ENCODE measurements at regions not wholly inside any gene's neighbourhood (a gene's known extent, or its start where the extent isn't known, plus 50 kb on each side); places are given as distances from the start of the nearest gene placed in this dataset.

DNA sequence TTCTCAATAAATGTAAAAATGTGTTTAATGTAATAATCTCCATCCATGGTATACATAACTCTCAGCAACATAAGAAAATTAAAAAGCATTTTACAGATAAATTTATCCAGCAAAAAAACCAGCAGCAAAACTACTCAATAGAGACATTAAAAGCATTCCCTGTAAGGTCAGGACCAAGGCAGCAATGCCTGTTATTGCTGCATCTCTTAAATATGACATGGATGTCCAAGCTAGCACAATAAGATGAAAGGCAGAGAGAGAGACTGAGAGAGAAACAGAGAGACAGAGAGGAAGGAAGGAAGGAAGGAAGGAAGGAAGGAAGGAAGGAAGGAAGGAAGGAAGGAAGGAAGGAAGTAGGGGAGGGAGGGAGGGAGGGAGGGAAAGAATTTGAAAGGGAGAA lies 289.0 kb upstream of the PAPPA start:
- TF ChIP-seq POLR2A (IDR thresholded peaks at IDR 0.05): no peak
- TF ChIP-seq, protein P1, sequence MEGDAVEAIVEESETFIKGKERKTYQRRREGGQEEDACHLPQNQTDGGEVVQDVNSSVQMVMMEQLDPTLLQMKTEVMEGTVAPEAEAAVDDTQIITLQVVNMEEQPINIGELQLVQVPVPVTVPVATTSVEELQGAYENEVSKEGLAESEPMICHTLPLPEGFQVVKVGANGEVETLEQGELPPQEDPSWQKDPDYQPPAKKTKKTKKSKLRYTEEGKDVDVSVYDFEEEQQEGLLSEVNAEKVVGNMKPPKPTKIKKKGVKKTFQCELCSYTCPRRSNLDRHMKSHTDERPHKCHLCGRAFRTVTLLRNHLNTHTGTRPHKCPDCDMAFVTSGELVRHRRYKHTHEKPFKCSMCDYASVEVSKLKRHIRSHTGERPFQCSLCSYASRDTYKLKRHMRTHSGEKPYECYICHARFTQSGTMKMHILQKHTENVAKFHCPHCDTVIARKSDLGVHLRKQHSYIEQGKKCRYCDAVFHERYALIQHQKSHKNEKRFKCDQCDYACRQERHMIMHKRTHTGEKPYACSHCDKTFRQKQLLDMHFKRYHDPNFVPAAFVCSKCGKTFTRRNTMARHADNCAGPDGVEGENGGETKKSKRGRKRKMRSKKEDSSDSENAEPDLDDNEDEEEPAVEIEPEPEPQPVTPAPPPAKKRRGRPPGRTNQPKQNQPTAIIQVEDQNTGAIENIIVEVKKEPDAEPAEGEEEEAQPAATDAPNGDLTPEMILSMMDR (IDR thresholded peaks at IDR 0.05): no peak
- no peak for DNase-seq
- no peaks in the 10 kb centered on the region for H3K36me3 ChIP-seq
- intact Hi-C loops (cut with DNase I; ENCODE audit: low total_unique reads): no loop called here
- no peaks in the 10 kb centered on the region for H3K27me3 ChIP-seq
- H3K4me1 ChIP-seq: no peaks in the 10 kb centered on the region
- no peak overlapping the region for H3K27ac ChIP-seq
- H3K9me3 ChIP-seq: no peaks in the 10 kb centered on the region
- H3K4me3 ChIP-seq: no peak overlapping the region

DNA sequence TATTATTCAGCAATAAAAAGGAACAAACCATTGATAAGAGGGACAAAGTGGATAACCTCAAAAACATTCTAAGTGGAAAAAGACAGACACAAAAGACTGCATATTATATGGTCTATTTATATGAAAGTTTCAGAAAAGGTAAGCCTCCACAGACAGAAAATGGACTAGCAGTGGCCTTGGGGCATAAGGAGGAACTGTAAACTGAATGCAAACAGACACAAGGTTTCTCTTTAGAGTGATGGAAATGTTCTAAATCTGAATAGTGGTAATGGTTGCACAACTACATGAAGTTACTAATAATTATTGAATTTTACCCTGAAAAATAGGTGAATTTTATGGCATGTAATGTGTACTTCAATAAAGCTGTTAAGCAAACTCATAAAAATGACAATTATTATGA lies 286.3 kb upstream of the PAPPA start:
- Histone ChIP-seq H3K9me3 (no peaks in the 10 kb centered on the region), H3K4me3 (no peak overlapping the region), H3K4me1 (no peaks in the 10 kb centered on the region), H3K27ac (no peak overlapping the region), H3K27me3 (no peaks in the 10 kb centered on the region), H3K36me3 (no peaks in the 10 kb centered on the region)
- no peak for TF ChIP-seq POLR2A (IDR thresholded peaks at IDR 0.05)
- TF ChIP-seq, protein P1 (IDR thresholded peaks at IDR 0.05): no peak
- intact Hi-C loops (cut with DNase I; ENCODE audit: low total_unique reads): no loop called here
- no peak for DNase-seq

DNA sequence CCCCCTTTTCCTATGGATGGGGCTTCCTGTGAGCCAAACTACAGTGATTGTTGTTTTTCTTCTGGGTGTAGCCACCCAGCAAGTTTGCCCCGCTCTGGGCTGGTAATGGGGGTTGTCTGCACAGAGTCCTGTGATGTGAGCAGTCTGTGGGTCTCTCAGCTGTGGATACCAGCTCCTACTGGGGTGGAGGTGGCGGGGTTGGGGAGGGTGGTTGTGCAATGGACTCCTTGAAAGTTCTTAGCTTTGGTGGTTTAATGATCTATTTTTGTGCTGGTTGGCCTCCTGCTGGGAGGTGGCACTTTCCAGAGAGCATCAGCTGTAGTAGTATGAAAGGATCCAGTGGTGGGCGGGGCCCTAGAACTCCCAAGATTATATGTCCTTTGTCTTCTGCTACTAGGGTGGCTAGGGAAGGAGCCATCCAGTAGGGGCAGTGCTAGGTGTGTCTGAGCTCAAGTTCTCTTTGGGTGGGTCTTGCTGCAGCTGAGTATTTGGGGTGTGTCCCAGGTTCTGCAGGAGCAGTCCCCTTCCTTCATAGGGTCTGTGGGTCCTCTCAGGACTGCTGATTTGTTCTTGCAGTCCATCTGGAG lies 275.6 kb upstream of the PAPPA start:
- H3K9me3 ChIP-seq: no peaks in the 10 kb centered on the region
- H3K27me3 ChIP-seq: no peaks in the 10 kb centered on the region
- intact Hi-C loops (cut with DNase I; ENCODE audit: low total_unique reads): no loop called here
- no peak overlapping the region for H3K27ac ChIP-seq
- H3K36me3 ChIP-seq: no peaks in the 10 kb centered on the region
- DNase-seq: no peak
- H3K4me1 ChIP-seq: no peaks in the 10 kb centered on the region
- H3K4me3 ChIP-seq: no peak overlapping the region
- no peak for TF ChIP-seq POLR2A (IDR thresholded peaks at IDR 0.05)
- TF ChIP-seq, protein P1 (IDR thresholded peaks at IDR 0.05): no peak

DNA sequence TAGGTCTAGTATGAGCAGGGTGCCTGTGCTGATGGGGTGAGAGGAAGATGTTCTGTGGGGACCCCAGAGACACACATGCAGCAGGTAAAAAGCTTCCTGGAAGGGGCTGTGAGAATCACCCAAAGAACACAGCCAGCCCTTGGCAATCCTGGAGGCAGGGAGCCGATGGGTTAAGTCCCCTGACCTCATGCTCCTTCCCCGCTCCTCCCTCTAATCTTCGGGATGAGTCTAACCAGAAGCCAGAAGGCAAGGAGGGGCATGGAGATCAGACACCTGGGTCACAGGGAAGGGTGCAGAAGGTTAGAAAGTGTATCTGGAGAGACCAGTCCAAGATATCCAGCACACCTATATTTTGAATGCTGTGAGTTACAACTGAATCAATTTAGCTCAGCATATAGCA lies 274.1 kb upstream of the PAPPA start:
- no peak for DNase-seq
- H3K27ac ChIP-seq: no peak overlapping the region
- H3K9me3 ChIP-seq: no peaks in the 10 kb centered on the region
- H3K27me3 ChIP-seq: no peaks in the 10 kb centered on the region
- no peaks in the 10 kb centered on the region for H3K36me3 ChIP-seq
- no peaks in the 10 kb centered on the region for H3K4me1 ChIP-seq
- intact Hi-C loops (cut with DNase I; ENCODE audit: low total_unique reads): no loop called here
- no peak overlapping the region for H3K4me3 ChIP-seq
- TF ChIP-seq POLR2A (IDR thresholded peaks at IDR 0.05): no peak
- TF ChIP-seq, protein P1 (IDR thresholded peaks at IDR 0.05): no peak

DNA sequence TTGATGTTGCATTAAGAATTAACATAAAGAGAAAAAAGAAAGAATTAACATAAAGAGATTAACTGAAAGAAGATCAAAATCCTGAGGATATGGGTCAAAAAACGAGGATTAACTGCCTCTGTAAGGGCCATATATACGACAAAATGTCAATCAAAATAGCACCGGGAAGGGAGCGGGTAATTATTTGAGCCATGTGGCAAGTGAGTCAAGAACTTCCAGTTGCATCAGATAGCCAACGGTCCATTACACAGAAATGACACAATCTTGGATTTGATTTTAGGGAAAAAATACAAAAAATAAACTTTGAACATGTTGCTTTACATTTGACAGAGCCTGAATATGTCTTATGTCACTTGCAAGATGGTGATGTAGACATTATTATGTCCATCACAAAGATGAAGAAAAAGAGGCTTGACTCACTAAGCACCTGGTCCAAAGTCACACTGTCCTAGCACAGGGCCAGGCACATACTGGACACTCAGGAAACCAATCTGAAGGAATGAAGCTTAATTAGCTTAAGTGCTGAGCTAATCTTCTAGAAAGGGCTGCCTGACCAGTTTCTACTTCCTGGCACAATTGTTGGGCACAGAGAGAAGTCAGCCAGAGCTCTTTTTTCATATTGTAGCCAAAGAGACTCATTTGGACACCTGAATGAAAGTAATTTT lies 273.2 kb upstream of the PAPPA start:
- Histone ChIP-seq H3K4me1 (no peaks in the 10 kb centered on the region), H3K27me3 (no peaks in the 10 kb centered on the region), H3K9me3 (no peaks in the 10 kb centered on the region), H3K36me3 (no peaks in the 10 kb centered on the region), H3K27ac (no peak overlapping the region), H3K4me3 (no peak overlapping the region)
- TF ChIP-seq, protein P1 (IDR thresholded peaks at IDR 0.05): no peak
- no peak for TF ChIP-seq POLR2A (IDR thresholded peaks at IDR 0.05)
- intact Hi-C loops (cut with DNase I; ENCODE audit: low total_unique reads): no loop called here
- no peak for DNase-seq
